ENCODE measurements at regions not wholly inside any gene's neighbourhood (a gene's known extent, or its start where the extent isn't known, plus 50 kb on each side); places are given as distances from the start of the nearest gene placed in this dataset.

DNA sequence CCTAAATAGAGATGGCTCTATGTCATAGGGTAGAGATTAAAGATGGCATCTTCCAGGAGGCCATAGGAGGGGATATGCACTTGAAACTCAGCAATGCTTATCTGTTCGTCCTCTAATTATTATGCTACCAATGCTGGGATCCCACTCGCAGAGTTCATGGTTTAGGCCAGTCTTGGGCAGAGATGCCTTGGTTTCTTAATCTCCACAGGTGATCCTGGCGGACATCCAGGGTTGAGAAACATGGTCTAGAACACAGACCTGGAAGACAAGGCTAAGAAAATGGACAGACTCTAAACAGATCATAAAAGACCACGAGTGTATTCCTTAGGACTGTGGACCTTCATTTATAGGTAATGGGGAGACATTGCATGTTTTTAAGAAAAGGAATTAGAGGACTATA, 70.0 kb upstream of the IRS2 start:
- TF ChIP-seq, protein P1, sequence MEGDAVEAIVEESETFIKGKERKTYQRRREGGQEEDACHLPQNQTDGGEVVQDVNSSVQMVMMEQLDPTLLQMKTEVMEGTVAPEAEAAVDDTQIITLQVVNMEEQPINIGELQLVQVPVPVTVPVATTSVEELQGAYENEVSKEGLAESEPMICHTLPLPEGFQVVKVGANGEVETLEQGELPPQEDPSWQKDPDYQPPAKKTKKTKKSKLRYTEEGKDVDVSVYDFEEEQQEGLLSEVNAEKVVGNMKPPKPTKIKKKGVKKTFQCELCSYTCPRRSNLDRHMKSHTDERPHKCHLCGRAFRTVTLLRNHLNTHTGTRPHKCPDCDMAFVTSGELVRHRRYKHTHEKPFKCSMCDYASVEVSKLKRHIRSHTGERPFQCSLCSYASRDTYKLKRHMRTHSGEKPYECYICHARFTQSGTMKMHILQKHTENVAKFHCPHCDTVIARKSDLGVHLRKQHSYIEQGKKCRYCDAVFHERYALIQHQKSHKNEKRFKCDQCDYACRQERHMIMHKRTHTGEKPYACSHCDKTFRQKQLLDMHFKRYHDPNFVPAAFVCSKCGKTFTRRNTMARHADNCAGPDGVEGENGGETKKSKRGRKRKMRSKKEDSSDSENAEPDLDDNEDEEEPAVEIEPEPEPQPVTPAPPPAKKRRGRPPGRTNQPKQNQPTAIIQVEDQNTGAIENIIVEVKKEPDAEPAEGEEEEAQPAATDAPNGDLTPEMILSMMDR (IDR thresholded peaks at IDR 0.05) = no peak
- TF ChIP-seq TCF7L2 (IDR thresholded peaks at IDR 0.05; ENCODE audit: low read depth, low read length) = no peak
- no peak for TF ChIP-seq REST (IDR thresholded peaks at IDR 0.05; ENCODE audit: insufficient read depth in 1 of 2, low read depth in 2 of 2, low read length in 1 of 2)
